ENCODE measurements at regions not wholly inside any gene's neighbourhood (a gene's known extent, or its start where the extent isn't known, plus 50 kb on each side); places are given as distances from the start of the nearest gene placed in this dataset.

- Histone ChIP-seq H3K56ac (replicated peaks; ENCODE audit: insufficient read length, low read depth, low read length) (no peak overlapping the region), H3K79me2 (ENCODE audit: control insufficient read depth in 1 of 2, insufficient read depth in 2 of 2, low read length in 2 of 2) (no peaks in the 10 kb centered on the region), H3K4ac (replicated peaks; ENCODE audit: insufficient read length, low read depth, low read length) (no peak overlapping the region), H3K27ac (ENCODE audit: low read depth, low read length) (no peak overlapping the region), H2AK5ac (ENCODE audit: low read depth, low read length) (no peak overlapping the region), H2BK120ac (replicated peaks; ENCODE audit: low read depth, low read length) (no peak overlapping the region), H4K5ac (ENCODE audit: insufficient read length, low read depth, low read length) (no peak overlapping the region), H2BK20ac (ENCODE audit: low read length) (no peak overlapping the region), H2BK15ac (ENCODE audit: low read length) (no peak overlapping the region), H3K23me2 (ENCODE audit: low read depth, low read length) (no peaks in the 10 kb centered on the region), H3K4me1 (replicated peaks in 1 of 4; ENCODE audit: control insufficient read depth in 3 of 4, insufficient read depth in 4 of 4, low read length in 3 of 4) (no peaks in the 10 kb centered on the region; a peak in 1 of 7 replicates), H4K91ac (replicated peaks; ENCODE audit: insufficient read length, low read length) (no peak overlapping the region), H2BK12ac (ENCODE audit: low read depth, low read length) (no peak overlapping the region), H3K36me3 (ENCODE audit: control insufficient read depth in 2 of 4, insufficient read depth in 4 of 4, low read length in 3 of 4) (no peaks in the 10 kb centered on the region), H3K79me1 (ENCODE audit: low read depth, low read length) (no peaks in the 10 kb centered on the region), H3K18ac (ENCODE audit: extremely low read depth, low read length) (no peak overlapping the region), H3K4me2 (ENCODE audit: insufficient read depth in 1 of 2, low read depth in 2 of 2, low read length in 2 of 2) (no peak overlapping the region), H2BK5ac (ENCODE audit: low read depth, low read length) (no peak overlapping the region), H2AFZ (ENCODE audit: low read length) (no peak overlapping the region), H4K20me1 (replicated peaks in 1 of 2; ENCODE audit: control insufficient read depth in 1 of 2, insufficient read depth in 2 of 2, low read length in 2 of 2) (no peaks in the 10 kb centered on the region), H3K27me3 (replicated peaks in 1 of 4; ENCODE audit: control insufficient read depth in 3 of 4, extremely low read depth in 1 of 4, insufficient read depth in 3 of 4, low read length in 3 of 4) (no peaks in the 10 kb centered on the region), H4K8ac (ENCODE audit: extremely low read depth, insufficient read depth, low read length) (no peak overlapping the region), H3K14ac (ENCODE audit: insufficient read length) (no peak overlapping the region), H3K23ac (ENCODE audit: insufficient read length) (no peak overlapping the region), H3K4me3 (ENCODE audit: extremely low read depth in 1 of 4, insufficient read depth in 2 of 4, low read depth in 3 of 4, low read length in 4 of 4) (no peak overlapping the region), H3K9ac (replicated peaks in 1 of 4; ENCODE audit: extremely low read depth in 1 of 4, low read depth in 3 of 4, low read length in 3 of 4) (no peak overlapping the region), H3K9me3 (ENCODE audit: insufficient read depth in 2 of 2, low read depth in 1 of 2, low read length in 1 of 2) (peaks cover 0 to 3% of the 10 kb centered on the region in 2 experiments; a peak in 1 of 4 replicates)
- ChIA-PET POLR2A (ENCODE audit: partially characterized antibody) (interaction anchor here (1.2 kb wide), 1 partner anchor 199 kb away, joined by 3 read pairs; no protein-coding TSS in a partner anchor), CTCF (ENCODE audit: partially characterized antibody) (no interaction called here)
- FAIRE-seq: no peak
- WGBS, 2 experiments (ENCODE audit: extremely low coverage in 1 of 2, insufficient coverage in 1 of 2, insufficient read length in 1 of 2, insufficient replicate concordance in 2 of 2, low coverage in 1 of 2, low lambda C conversion rate in 2 of 2, missing lambda C conversion rate in 1 of 2): 95% methylated on average over 7 of the region's 7 CpGs; no CpG with 5 or more reads in 1 of the 2 experiments
- DNase-seq (ENCODE audit: low read depth in 1 of 2, low spot score in 2 of 2): no peak
- no peak for TF ChIP-seq EP300 (IDR thresholded peaks at IDR 0.05; ENCODE audit: borderline replicate concordance in 1 of 2, low read depth in 2 of 2, low read length in 2 of 2)
- no peak for TF ChIP-seq KDM1A (IDR thresholded peaks at IDR 0.05; ENCODE audit: borderline replicate concordance, low read length)
- no peak for TF ChIP-seq POLR2A (IDR thresholded peaks at IDR 0.05; ENCODE audit: control extremely low read depth in 1 of 2, low read depth in 2 of 2, low read length in 2 of 2)
- TF ChIP-seq ZNF274 (IDR thresholded peaks at IDR 0.05; ENCODE audit: borderline replicate concordance, extremely low read depth, low read length): no peak
- TF ChIP-seq RXRA (IDR thresholded peaks at IDR 0.05; ENCODE audit: insufficient read depth, low read depth, low read length): no peak
- no peak for TF ChIP-seq TCF12 (IDR thresholded peaks at IDR 0.05; ENCODE audit: low read depth, low read length)
- no peak for TF ChIP-seq KDM5A (IDR thresholded peaks at IDR 0.05; ENCODE audit: low read length)
- no peak for TF ChIP-seq RFX5 (IDR thresholded peaks at IDR 0.05; ENCODE audit: borderline replicate concordance, low read depth, low read length)
- TF ChIP-seq, protein P1, sequence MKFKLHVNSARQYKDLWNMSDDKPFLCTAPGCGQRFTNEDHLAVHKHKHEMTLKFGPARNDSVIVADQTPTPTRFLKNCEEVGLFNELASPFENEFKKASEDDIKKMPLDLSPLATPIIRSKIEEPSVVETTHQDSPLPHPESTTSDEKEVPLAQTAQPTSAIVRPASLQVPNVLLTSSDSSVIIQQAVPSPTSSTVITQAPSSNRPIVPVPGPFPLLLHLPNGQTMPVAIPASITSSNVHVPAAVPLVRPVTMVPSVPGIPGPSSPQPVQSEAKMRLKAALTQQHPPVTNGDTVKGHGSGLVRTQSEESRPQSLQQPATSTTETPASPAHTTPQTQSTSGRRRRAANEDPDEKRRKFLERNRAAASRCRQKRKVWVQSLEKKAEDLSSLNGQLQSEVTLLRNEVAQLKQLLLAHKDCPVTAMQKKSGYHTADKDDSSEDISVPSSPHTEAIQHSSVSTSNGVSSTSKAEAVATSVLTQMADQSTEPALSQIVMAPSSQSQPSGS (IDR thresholded peaks at IDR 0.05; ENCODE audit: low read length): no peak
- no peak for TF ChIP-seq JUND (IDR thresholded peaks at IDR 0.05; ENCODE audit: low read length)
- TF ChIP-seq MAX (IDR thresholded peaks at IDR 0.05): no peak
- TF ChIP-seq CREB1 (IDR thresholded peaks at IDR 0.05): no peak
- TF ChIP-seq CHD2 (IDR thresholded peaks at IDR 0.05; ENCODE audit: low read length): no peak
- no peak for TF ChIP-seq JUN (IDR thresholded peaks at IDR 0.05; ENCODE audit: low read depth, low read length)
These were observed 176.1 kb downstream of the MBOAT1 start for GRCh38 chr6:20036141-20036677.

Measured in H1 (cell line).